M059J (cell line): ENCODE measurements at regions not wholly inside any gene's neighbourhood (a gene's known extent, or its start where the extent isn't known, plus 50 kb on each side); places are given as distances from the start of the nearest gene placed in this dataset.
"Not testable (repeated sequence)": the region's sequence is repeated elsewhere in the genome, so short reads cannot be mapped to it uniquely, and the experiment has no call there.

Experiments
- DNase-seq: peaks from one replicate; pipeline ENCODE4 v3.0.0-alpha.2; 2012; ENCODE audit warnings: low read depth

- DNase-seq, result no peak
Measured at GRCh38 chr3:193046371-193046770, 128.7 kb upstream of the MB21D2 start.

GRCh38 chr3:193047461-193047860 lies 129.8 kb upstream of the MB21D2 start:
- not testable (repeated sequence) for DNase-seq

- DNase-seq, result no peak
Measured at GRCh38 chr3:193048127-193048526, 130.5 kb upstream of the MB21D2 start.

GRCh38 chr3:193049935-193050334 lies 132.3 kb upstream of the MB21D2 start:
- no peak for DNase-seq

GRCh38 chr3:193051314-193051713 lies 133.7 kb upstream of the MB21D2 start:
- no peak for DNase-seq

- no peak for DNase-seq
Measured at GRCh38 chr3:193052354-193053045, 134.8 kb upstream of the MB21D2 start.

- no peak for DNase-seq
Measured at GRCh38 chr3:193053046-193053435, 135.4 kb upstream of the MB21D2 start.

- DNase-seq, result no peak
Measured at GRCh38 chr3:193055352-193055751, 137.7 kb upstream of the MB21D2 start.

- DNase-seq, result no peak
Measured at GRCh38 chr3:193057616-193058015, 140.0 kb upstream of the MB21D2 start.

- no peak for DNase-seq
Measured at GRCh38 chr3:193060748-193061546, 143.3 kb upstream of the MB21D2 start.

GRCh38 chr3:193068365-193068764 lies 150.7 kb upstream of the MB21D2 start:
- DNase-seq, result no peak

- not testable (repeated sequence) for DNase-seq
Measured at GRCh38 chr3:193069732-193070131, 152.1 kb upstream of the MB21D2 start.

- DNase-seq, result no peak
Measured at GRCh38 chr3:193078996-193079753, 161.5 kb upstream of the MB21D2 start.

GRCh38 chr3:193080821-193081365 lies 160.1 kb upstream of the PLAAT1 start:
- DNase-seq, result no peak

GRCh38 chr3:193085655-193086054 lies 155.4 kb upstream of the PLAAT1 start:
- DNase-seq, result no peak

- DNase-seq, result no peak
Measured at GRCh38 chr3:193086681-193087080, 154.3 kb upstream of the PLAAT1 start.

GRCh38 chr3:193087336-193087735 lies 153.7 kb upstream of the PLAAT1 start:
- DNase-seq, result no peak

GRCh38 chr3:193095366-193095765 lies 145.7 kb upstream of the PLAAT1 start:
- peak; percentile 39 for DNase-seq

GRCh38 chr3:193096076-193096475 lies 144.9 kb upstream of the PLAAT1 start:
- DNase-seq, result no peak

GRCh38 chr3:193114431-193115340 lies 126.3 kb upstream of the PLAAT1 start:
- peak; percentile 50 for DNase-seq

GRCh38 chr3:193116871-193117270 lies 124.2 kb upstream of the PLAAT1 start:
- no peak for DNase-seq
